Tibial nerve (tissue), 4 donors: ENCODE measurements at regions not wholly inside any gene's neighbourhood (a gene's known extent, or its start where the extent isn't known, plus 50 kb on each side); places are given as distances from the start of the nearest gene placed in this dataset.

Experiments used
- EP300 ChIP-seq, 2 donors: sonication (generic); formaldehyde crosslinking; IDR thresholded peaks; one replicate each; pipeline ENCODE4 v1.6.1; 2017; ENCODE audit warnings: antibody characterized with exemption in 2 of 2, mild to moderate bottlenecking in 1 of 2
- TF ChIP-seq, protein P1 (sequence below), 5 experiments: fragments of 200-600 bp in 3 of 5; fragments of 450-650 bp in 2 of 5; sonication (generic) in 3 of 5; IDR thresholded peaks; one replicate each; pipeline ENCODE4 v1.5.1; 2016 to 2019; ENCODE audit warnings: antibody characterized with exemption in 5 of 5, mild to moderate bottlenecking in 3 of 5, moderate library complexity in 2 of 5

DNA sequence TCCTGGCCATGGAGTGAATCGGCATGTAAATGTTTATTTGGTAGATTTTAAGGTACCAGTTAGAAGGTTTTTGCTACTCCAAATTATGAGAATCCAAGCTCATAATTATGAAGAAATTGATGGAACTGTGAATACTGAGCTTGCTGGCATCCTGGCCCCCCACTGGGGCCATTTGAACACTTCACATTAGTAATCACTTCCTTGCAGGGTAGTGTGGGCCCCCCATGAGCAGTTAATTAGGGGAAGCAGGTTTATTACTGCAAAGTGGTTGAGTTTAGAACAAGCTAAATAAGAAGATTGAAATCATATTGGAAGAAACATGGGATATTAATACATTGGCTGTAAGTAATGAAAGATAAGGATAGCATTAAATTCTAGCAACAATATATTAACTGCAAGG, 86.7 kb downstream of the S1PR1 start:
- TF ChIP-seq, protein P1, sequence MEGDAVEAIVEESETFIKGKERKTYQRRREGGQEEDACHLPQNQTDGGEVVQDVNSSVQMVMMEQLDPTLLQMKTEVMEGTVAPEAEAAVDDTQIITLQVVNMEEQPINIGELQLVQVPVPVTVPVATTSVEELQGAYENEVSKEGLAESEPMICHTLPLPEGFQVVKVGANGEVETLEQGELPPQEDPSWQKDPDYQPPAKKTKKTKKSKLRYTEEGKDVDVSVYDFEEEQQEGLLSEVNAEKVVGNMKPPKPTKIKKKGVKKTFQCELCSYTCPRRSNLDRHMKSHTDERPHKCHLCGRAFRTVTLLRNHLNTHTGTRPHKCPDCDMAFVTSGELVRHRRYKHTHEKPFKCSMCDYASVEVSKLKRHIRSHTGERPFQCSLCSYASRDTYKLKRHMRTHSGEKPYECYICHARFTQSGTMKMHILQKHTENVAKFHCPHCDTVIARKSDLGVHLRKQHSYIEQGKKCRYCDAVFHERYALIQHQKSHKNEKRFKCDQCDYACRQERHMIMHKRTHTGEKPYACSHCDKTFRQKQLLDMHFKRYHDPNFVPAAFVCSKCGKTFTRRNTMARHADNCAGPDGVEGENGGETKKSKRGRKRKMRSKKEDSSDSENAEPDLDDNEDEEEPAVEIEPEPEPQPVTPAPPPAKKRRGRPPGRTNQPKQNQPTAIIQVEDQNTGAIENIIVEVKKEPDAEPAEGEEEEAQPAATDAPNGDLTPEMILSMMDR (IDR thresholded peaks at IDR 0.05), result no peak
- no peak for TF ChIP-seq EP300 (IDR thresholded peaks at IDR 0.05)
